ENCODE measurements at regions not wholly inside any gene's neighbourhood (a gene's known extent, or its start where the extent isn't known, plus 50 kb on each side); places are given as distances from the start of the nearest gene placed in this dataset.

GRCh38 chr7:124084024-124084423, 51.2 kb upstream of the TMEM229A start:
- DNase-seq (ENCODE audit: low read depth) = no peak
- H3K4me3 ChIP-seq (ENCODE audit: low read depth, low read length) = no peak overlapping the region
- TF ChIP-seq, protein P1, sequence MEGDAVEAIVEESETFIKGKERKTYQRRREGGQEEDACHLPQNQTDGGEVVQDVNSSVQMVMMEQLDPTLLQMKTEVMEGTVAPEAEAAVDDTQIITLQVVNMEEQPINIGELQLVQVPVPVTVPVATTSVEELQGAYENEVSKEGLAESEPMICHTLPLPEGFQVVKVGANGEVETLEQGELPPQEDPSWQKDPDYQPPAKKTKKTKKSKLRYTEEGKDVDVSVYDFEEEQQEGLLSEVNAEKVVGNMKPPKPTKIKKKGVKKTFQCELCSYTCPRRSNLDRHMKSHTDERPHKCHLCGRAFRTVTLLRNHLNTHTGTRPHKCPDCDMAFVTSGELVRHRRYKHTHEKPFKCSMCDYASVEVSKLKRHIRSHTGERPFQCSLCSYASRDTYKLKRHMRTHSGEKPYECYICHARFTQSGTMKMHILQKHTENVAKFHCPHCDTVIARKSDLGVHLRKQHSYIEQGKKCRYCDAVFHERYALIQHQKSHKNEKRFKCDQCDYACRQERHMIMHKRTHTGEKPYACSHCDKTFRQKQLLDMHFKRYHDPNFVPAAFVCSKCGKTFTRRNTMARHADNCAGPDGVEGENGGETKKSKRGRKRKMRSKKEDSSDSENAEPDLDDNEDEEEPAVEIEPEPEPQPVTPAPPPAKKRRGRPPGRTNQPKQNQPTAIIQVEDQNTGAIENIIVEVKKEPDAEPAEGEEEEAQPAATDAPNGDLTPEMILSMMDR (IDR thresholded peaks at IDR 0.05; ENCODE audit: low read depth, low read length) = no peak
- TF ChIP-seq MYC (IDR thresholded peaks at IDR 0.05; ENCODE audit: low read depth, low read length) = no peak
- no peak for TF ChIP-seq MAX (IDR thresholded peaks at IDR 0.05; ENCODE audit: low read depth, low read length)
- TF ChIP-seq POLR2A (IDR thresholded peaks at IDR 0.05; ENCODE audit: extremely low read depth, insufficient read length) = no peak

Measured in NB4 (cell line).